Muscle of back (tissue), 3 donors: ENCODE measurements at regions not wholly inside any gene's neighbourhood (a gene's known extent, or its start where the extent isn't known, plus 50 kb on each side); places are given as distances from the start of the nearest gene placed in this dataset.

Experiments used
- DNase-seq, 3 donors: peaks; one replicate each; pipeline versions ENCODE4 v3.0.0 to v3.0.0-alpha.2; 2013

GRCh38 chr4:22021106-22021505 lies 72.5 kb upstream of the KCNIP4 start:
- DNase-seq, result no peak

- DNase-seq, result no peak
Measured at GRCh38 chr4:22020129-22020528, 71.6 kb upstream of the KCNIP4 start.

- no peak for DNase-seq
Measured at GRCh38 chr4:22019676-22020075, 71.1 kb upstream of the KCNIP4 start.

DNA sequence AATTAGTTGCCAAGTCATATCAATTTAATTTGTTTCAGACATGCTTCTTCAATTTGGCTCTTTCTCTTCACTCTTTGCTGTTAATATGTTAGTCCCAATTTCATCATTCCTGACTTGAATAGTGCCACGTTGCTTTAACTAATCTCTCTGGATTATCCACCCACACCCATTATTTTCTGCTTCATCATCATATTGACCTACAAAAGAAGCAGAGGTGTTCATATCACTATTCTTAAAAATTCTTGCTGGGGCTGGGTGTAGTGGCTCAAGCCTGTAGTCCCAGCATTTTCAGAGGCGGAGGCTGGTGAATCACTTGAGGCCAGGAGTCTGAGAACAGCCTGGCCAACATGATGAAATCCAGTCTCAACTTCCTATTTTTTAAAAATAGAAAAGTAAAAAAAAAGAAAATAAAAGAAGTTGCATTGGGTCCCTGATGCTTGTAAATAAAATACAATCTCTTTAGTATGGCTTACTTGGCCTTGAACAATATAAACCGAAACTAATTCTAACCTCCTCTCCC lies 65.7 kb upstream of the KCNIP4 start:
- no peak for DNase-seq

- no peak for DNase-seq
Measured at GRCh38 chr4:22003878-22004277, 55.3 kb upstream of the KCNIP4 start.
